Type B pancreatic cell (in vitro differentiated cells): ENCODE measurements at regions not wholly inside any gene's neighbourhood (a gene's known extent, or its start where the extent isn't known, plus 50 kb on each side); places are given as distances from the start of the nearest gene placed in this dataset.
"Not testable (repeated sequence)": the region's sequence is repeated elsewhere in the genome, so short reads cannot be mapped to it uniquely, and the experiment has no call there.

ENCODE experiments used
- DNase-seq: peaks from one replicate; pipeline ENCODE4 v3.0.0; 2021; ENCODE audit warnings: mixed read lengths; ENCODE audit not compliant: unreplicated experiment; ENCODE audit errors: extremely low spot score
- H3K27ac Mint-ChIP-seq: 2 replicates; pipeline ENCODE4 v1.8.0; 2021; ENCODE audit warnings: mild to moderate bottlenecking, mixed read lengths
- H3K27me3 Mint-ChIP-seq: 2 replicates; pipeline ENCODE4 v1.8.0; 2021; ENCODE audit warnings: mixed read lengths
- H3K36me3 Mint-ChIP-seq: 2 replicates; pipeline ENCODE4 v1.8.0; 2021; ENCODE audit warnings: mixed read lengths
- H3K4me1 Mint-ChIP-seq: one replicate; pipeline ENCODE4 v1.8.0; 2021; ENCODE audit warnings: mixed read lengths; ENCODE audit not compliant: unreplicated experiment
- H3K4me3 Mint-ChIP-seq: 2 replicates; pipeline ENCODE4 v1.8.0; 2021; ENCODE audit warnings: mild to moderate bottlenecking, mixed read lengths
- H3K9me3 Mint-ChIP-seq: 2 replicates; pipeline ENCODE4 v1.8.0; 2021; ENCODE audit warnings: mixed read lengths
- CTCF ChIP-seq: fragments of 200-600 bp; sonication (generic); conservative IDR thresholded peaks from 2 replicates; pipeline ENCODE4 v1.5.0; 2021; ENCODE audit warnings: antibody characterized with exemption, mild to moderate bottlenecking

- Mint-ChIP-seq H3K9me3 (no peaks in the 10 kb centered on the region), H3K27me3 (no peaks in the 10 kb centered on the region), H3K4me1 (no peaks in the 10 kb centered on the region), H3K4me3 (no peak overlapping the region), H3K36me3 (no peaks in the 10 kb centered on the region), H3K27ac (no peak overlapping the region)
- no peak for TF ChIP-seq CTCF
- no peak for DNase-seq
Measured at GRCh38 chr1:83495560-83495959, 503.4 kb downstream of the TTLL7 start.

- Mint-ChIP-seq H3K4me3 (no peak overlapping the region), H3K9me3 (no peaks in the 10 kb centered on the region), H3K4me1 (no peaks in the 10 kb centered on the region), H3K27me3 (no peaks in the 10 kb centered on the region), H3K36me3 (no peaks in the 10 kb centered on the region), H3K27ac (no peak overlapping the region)
- DNase-seq, result no peak
- no peak for TF ChIP-seq CTCF
Measured at GRCh38 chr1:83493633-83494032, 505.3 kb downstream of the TTLL7 start.

GRCh38 chr1:83491930-83492329 is 507.0 kb downstream of the TTLL7 start:
- no peak for DNase-seq
- Mint-ChIP-seq H3K4me1 (no peaks in the 10 kb centered on the region), H3K36me3 (no peaks in the 10 kb centered on the region), H3K27me3 (no peaks in the 10 kb centered on the region), H3K4me3 (no peak overlapping the region), H3K9me3 (no peaks in the 10 kb centered on the region), H3K27ac (no peak overlapping the region)
- TF ChIP-seq CTCF, result no peak

- no peak overlapping the region for H3K27ac Mint-ChIP-seq
- no peak for DNase-seq
- no peaks in the 10 kb centered on the region for H3K36me3 Mint-ChIP-seq
- no peaks in the 10 kb centered on the region for H3K4me1 Mint-ChIP-seq
- no peak overlapping the region for H3K4me3 Mint-ChIP-seq
- H3K9me3 Mint-ChIP-seq, result no peaks in the 10 kb centered on the region
- no peak for TF ChIP-seq CTCF
- H3K27me3 Mint-ChIP-seq, result no peaks in the 10 kb centered on the region
Measured at GRCh38 chr1:83490988-83491387, 507.9 kb downstream of the TTLL7 start.

- DNase-seq, H3K36me3 Mint-ChIP-seq, H3K27me3 Mint-ChIP-seq, H3K27ac Mint-ChIP-seq, H3K4me1 Mint-ChIP-seq, H3K4me3 Mint-ChIP-seq, H3K9me3 Mint-ChIP-seq: not testable (repeated sequence)
Measured at GRCh38 chr1:83488105-83488504, 510.8 kb downstream of the TTLL7 start.

GRCh38 chr1:83487460-83487859 is 511.5 kb downstream of the TTLL7 start:
- DNase-seq, H3K9me3 Mint-ChIP-seq, H3K27me3 Mint-ChIP-seq, H3K4me3 Mint-ChIP-seq, H3K27ac Mint-ChIP-seq, H3K36me3 Mint-ChIP-seq, H3K4me1 Mint-ChIP-seq: not testable (repeated sequence)

- H3K27me3 Mint-ChIP-seq, DNase-seq, H3K27ac Mint-ChIP-seq, H3K4me3 Mint-ChIP-seq, H3K4me1 Mint-ChIP-seq, H3K36me3 Mint-ChIP-seq: not testable (repeated sequence)
- H3K9me3 Mint-ChIP-seq, result peaks cover 10% of the 10 kb centered on the region
Measured at GRCh38 chr1:83485314-83486019, 513.5 kb downstream of the TTLL7 start.

- not testable (repeated sequence) for H3K4me3 Mint-ChIP-seq, H3K27ac Mint-ChIP-seq, H3K4me1 Mint-ChIP-seq, H3K36me3 Mint-ChIP-seq, H3K27me3 Mint-ChIP-seq, DNase-seq
- H3K9me3 Mint-ChIP-seq, result peaks cover 10% of the 10 kb centered on the region
Measured at GRCh38 chr1:83481284-83481683, 517.6 kb downstream of the TTLL7 start.

GRCh38 chr1:83479591-83480239 is 519.2 kb downstream of the TTLL7 start:
- not testable (repeated sequence) for DNase-seq

GRCh38 chr1:83478127-83478526 is 520.8 kb downstream of the TTLL7 start:
- not testable (repeated sequence) for DNase-seq, H3K4me1 Mint-ChIP-seq, H3K4me3 Mint-ChIP-seq, H3K27me3 Mint-ChIP-seq, H3K36me3 Mint-ChIP-seq, H3K27ac Mint-ChIP-seq, H3K9me3 Mint-ChIP-seq

More at GRCh38 chr1:83479591-83480239, 519.2 kb downstream of the TTLL7 start:
- H3K27ac Mint-ChIP-seq, H3K36me3 Mint-ChIP-seq, H3K4me3 Mint-ChIP-seq, H3K27me3 Mint-ChIP-seq, H3K4me1 Mint-ChIP-seq: not testable (repeated sequence)
- H3K9me3 Mint-ChIP-seq, result peaks cover 10% of the 10 kb centered on the region
